HepG2 (cell line): ENCODE measurements at regions not wholly inside any gene's neighbourhood (a gene's known extent, or its start where the extent isn't known, plus 50 kb on each side); places are given as distances from the start of the nearest gene placed in this dataset.

Experiments
- KIAA2018 ChIP-seq: sonication (generic); formaldehyde crosslinking; IDR thresholded peaks from 2 replicates; pipeline ENCODE4 v1.5.0; 2020; ENCODE audit warnings: mild to moderate bottlenecking, missing genetic modification reagents, borderline replicate concordance
- MLXIP ChIP-seq: sonication (generic); formaldehyde crosslinking; IDR thresholded peaks from 2 replicates; pipeline ENCODE4 v1.9.0; 2021; ENCODE audit warnings: missing genetic modification reagents, borderline replicate concordance
- NR2F1 ChIP-seq, 2 experiments: fragments of 450-650 bp in 1 of 2; formaldehyde crosslinking in 1 of 2; IDR thresholded peaks; 2 replicates each; pipeline versions ENCODE4 v1.5.0 to v1.6.1; 2016 to 2020; ENCODE audit warnings: mild to moderate bottlenecking in 1 of 2, missing compliant biosample characterization in 1 of 2, missing genetic modification reagents in 1 of 2, moderate library complexity in 1 of 2
- PBX2 ChIP-seq: IDR thresholded peaks from 2 replicates; pipeline ENCODE4 v1.6.1; 2016; ENCODE audit warnings: control low read depth
- PCBP1 ChIP-seq: fragments of 200-400 bp; formaldehyde crosslinking; IDR thresholded peaks from 2 replicates; pipeline ENCODE4 v1.6.1; 2017; ENCODE audit warnings: mild to moderate bottlenecking, low read depth, low read length, borderline replicate concordance
- RAD51 ChIP-seq: fragments of 450-650 bp; IDR thresholded peaks from 2 replicates; pipeline ENCODE4 v1.6.1; 2016; ENCODE audit warnings: borderline replicate concordance
- SETDB1 ChIP-seq: sonication (generic); formaldehyde crosslinking; IDR thresholded peaks from 2 replicates; pipeline ENCODE4 v1.5.1; 2020; ENCODE audit warnings: missing genetic modification reagents, mild to moderate bottlenecking, borderline replicate concordance
- SRSF4 ChIP-seq: fragments of 200-400 bp; formaldehyde crosslinking; IDR thresholded peaks from one replicate; pipeline ENCODE4 v1.6.1; 2018; ENCODE audit warnings: mild to moderate bottlenecking, low read depth, low read length, moderate library complexity; ENCODE audit not compliant: poor library complexity, severe bottlenecking
- ZBTB7B ChIP-seq: sonication (generic); formaldehyde crosslinking; IDR thresholded peaks from 2 replicates; pipeline ENCODE4 v1.4.0; 2020; ENCODE audit warnings: missing genetic modification reagents
- ZNF30 ChIP-seq: sonication (generic); formaldehyde crosslinking; IDR thresholded peaks from 2 replicates; pipeline ENCODE4 v1.5.0; 2020; ENCODE audit warnings: mild to moderate bottlenecking, missing genetic modification reagents
- ZNF329 ChIP-seq: sonication (generic); formaldehyde crosslinking; IDR thresholded peaks from 2 replicates; pipeline ENCODE4 v1.9.0; 2021; ENCODE audit warnings: low read depth, mild to moderate bottlenecking, missing genetic modification reagents
- ZNF441 ChIP-seq: sonication (generic); formaldehyde crosslinking; IDR thresholded peaks from 2 replicates; pipeline ENCODE4 v1.7.0; 2021; ENCODE audit warnings: missing genetic modification reagents, borderline replicate concordance
- ZNF687 ChIP-seq: sonication (generic); formaldehyde crosslinking; IDR thresholded peaks from 2 replicates; pipeline ENCODE4 v1.5.1; 2020; ENCODE audit warnings: mild to moderate bottlenecking, missing genetic modification reagents, moderate library complexity
- ZSCAN30 ChIP-seq: sonication (generic); formaldehyde crosslinking; IDR thresholded peaks from 2 replicates; pipeline ENCODE4 v1.5.0; 2020; ENCODE audit warnings: mild to moderate bottlenecking, missing genetic modification reagents

- TF ChIP-seq KIAA2018 (CRISPR knock-in tag) (no peak), SRSF4 (no peak), ZNF687 (CRISPR knock-in tag) (no peak), ZBTB7B (CRISPR knock-in tag) (no peak), ZNF441 (CRISPR knock-in tag) (no peak), SETDB1 (CRISPR knock-in tag) (no peak), PBX2 (CRISPR knock-in tag) (no peak), ZSCAN30 (CRISPR knock-in tag) (no peak), PCBP1 (no peak), RAD51 (no peak), ZNF329 (CRISPR knock-in tag) (no peak), ZNF30 (CRISPR knock-in tag) (no peak), MLXIP (CRISPR knock-in tag) (no peak), NR2F1 (CRISPR knock-in tag; IDR thresholded peaks at IDR 0.05) (no peak)
Observed at GRCh38 chr1:208896768-208897167, 652.6 kb upstream of the PLXNA2 start (continued).
